OCI-M1 (cell line): ENCODE measurements at regions not wholly inside any gene's neighbourhood (a gene's known extent, or its start where the extent isn't known, plus 50 kb on each side); places are given as distances from the start of the nearest gene placed in this dataset.

Experiments used
- DNase-seq: peaks from one replicate; lab custom pipeline; 2025; lab: John Stamatoyannopoulos, UW

GRCh38 chr5:27639005-27639612, 600.7 kb upstream of the CDH9 start:
- DNase-seq: no peak

- DNase-seq: no peak
Observed at GRCh38 chr5:27619982-27620381, 581.6 kb upstream of the CDH9 start.

GRCh38 chr5:27612161-27612560, 573.8 kb upstream of the CDH9 start:
- no peak for DNase-seq

- no peak for DNase-seq
Observed at GRCh38 chr5:27608992-27609391, 570.6 kb upstream of the CDH9 start.

GRCh38 chr5:27598576-27598975, 560.2 kb upstream of the CDH9 start:
- no peak for DNase-seq

- no peak for DNase-seq
Observed at GRCh38 chr5:27594141-27594540, 555.8 kb upstream of the CDH9 start.

GRCh38 chr5:27592231-27592630, 553.8 kb upstream of the CDH9 start:
- no peak for DNase-seq

GRCh38 chr5:27590503-27590902, 552.1 kb upstream of the CDH9 start:
- DNase-seq: no peak

- no peak for DNase-seq
Observed at GRCh38 chr5:27578279-27578678, 539.9 kb upstream of the CDH9 start.

GRCh38 chr5:27571681-27572080, 533.3 kb upstream of the CDH9 start:
- no peak for DNase-seq

- no peak for DNase-seq
Observed at GRCh38 chr5:27568811-27569210, 530.4 kb upstream of the CDH9 start.

GRCh38 chr5:27561408-27561807, 523.0 kb upstream of the CDH9 start:
- no peak for DNase-seq

GRCh38 chr5:27548484-27548883, 510.1 kb upstream of the CDH9 start:
- DNase-seq: no peak

- no peak for DNase-seq
Observed at GRCh38 chr5:27535031-27535557, 496.7 kb upstream of the CDH9 start.

GRCh38 chr5:27532305-27532704, 493.9 kb upstream of the CDH9 start:
- DNase-seq: no peak

GRCh38 chr5:27524515-27524914, 486.1 kb upstream of the CDH9 start:
- DNase-seq: no peak

GRCh38 chr5:27523629-27524028, 485.2 kb upstream of the CDH9 start:
- no peak for DNase-seq

GRCh38 chr5:27516437-27516836, 478.1 kb upstream of the CDH9 start:
- DNase-seq: peak; percentile 25

GRCh38 chr5:27511061-27511460, 472.7 kb upstream of the CDH9 start:
- DNase-seq: no peak

- no peak for DNase-seq
Observed at GRCh38 chr5:27503813-27504212, 465.4 kb upstream of the CDH9 start.

GRCh38 chr5:27502236-27502635, 463.9 kb upstream of the CDH9 start:
- no peak for DNase-seq

- DNase-seq: no peak
Observed at GRCh38 chr5:27497491-27497890, 459.1 kb upstream of the CDH9 start.

GRCh38 chr5:27494887-27495286, 456.5 kb upstream of the CDH9 start:
- no peak for DNase-seq

GRCh38 chr5:27491746-27492439, 453.5 kb upstream of the CDH9 start:
- no peak for DNase-seq
